Esophagus muscularis mucosa (tissue), 4 donors: ENCODE measurements at regions not wholly inside any gene's neighbourhood (a gene's known extent, or its start where the extent isn't known, plus 50 kb on each side); places are given as distances from the start of the nearest gene placed in this dataset.

Experiments
- DNase-seq: peaks from one replicate; pipeline ENCODE4 v3.0.0-alpha.2; 2017; ENCODE audit errors: extremely low spot score
- H3K27ac ChIP-seq, 4 donors: fragments of 200-600 bp; sonication (generic); replicated peaks in 1 of 4; 1 replicate in 3 of 4; 2 replicates in 1 of 4; pipeline ENCODE4 v1.5.1; 2016 to 2019; ENCODE audit warnings: mild to moderate bottlenecking in 1 of 4
- H3K27me3 ChIP-seq, 4 donors: fragments of 200-600 bp; sonication (generic); one replicate each; pipeline versions ENCODE4 v1.5.1 to v1.6.0; 2016 to 2019
- H3K36me3 ChIP-seq, 4 donors: fragments of 200-600 bp; sonication (generic); one replicate each; pipeline ENCODE4 v1.5.1; 2016 to 2019
- H3K4me1 ChIP-seq, 4 donors: fragments of 200-600 bp; sonication (generic); one replicate each; pipeline ENCODE4 v1.5.1; 2016 to 2019
- H3K4me3 ChIP-seq, 4 donors: fragments of 200-600 bp; sonication (generic); 1 replicate in 2 of 4; 2 replicates in 2 of 4; pipeline ENCODE4 v1.5.1; 2016 to 2019; ENCODE audit warnings: mild to moderate bottlenecking in 4 of 4, moderate library complexity in 1 of 4
- H3K9me3 ChIP-seq, 4 donors: fragments of 200-600 bp; sonication (generic); 1 replicate in 3 of 4; 2 replicates in 1 of 4; pipeline ENCODE4 v1.5.1; 2016 to 2019
- EP300 ChIP-seq: sonication (generic); formaldehyde crosslinking; IDR thresholded peaks from one replicate; pipeline ENCODE4 v1.6.1; 2017; ENCODE audit warnings: antibody characterized with exemption
- POLR2A ChIP-seq: fragments of 450-650 bp; IDR thresholded peaks from one replicate; pipeline ENCODE4 v1.6.1; 2017; ENCODE audit warnings: antibody characterized with exemption, moderate library complexity, mild to moderate bottlenecking, low read depth
- POLR2AphosphoS5 ChIP-seq, 2 donors: sonication (generic); formaldehyde crosslinking; IDR thresholded peaks; one replicate each; pipeline ENCODE4 v1.6.1; 2017; ENCODE audit warnings: antibody characterized with exemption in 2 of 2
- WGBS: methylation state at CpG from one replicate; pipeline ENCODE4 v1.1.5; 2018; 5-methylcytosine and 5-hydroxymethylcytosine counted together
- intact Hi-C: fragments of 100-400 bp; cut with DNase I; formaldehyde crosslinking; loops from one replicate; pipeline ENCODE4 v1.15.1; 2023
- TF ChIP-seq, protein P1 (sequence below), 3 experiments: fragments of 200-600 bp in 2 of 3; fragments of 450-650 bp in 1 of 3; sonication (generic) in 2 of 3; IDR thresholded peaks; one replicate each; pipeline ENCODE4 v1.5.1; 2017 to 2019; ENCODE audit warnings: antibody characterized with exemption in 3 of 3, mild to moderate bottlenecking in 2 of 3, moderate library complexity in 1 of 3

DNA sequence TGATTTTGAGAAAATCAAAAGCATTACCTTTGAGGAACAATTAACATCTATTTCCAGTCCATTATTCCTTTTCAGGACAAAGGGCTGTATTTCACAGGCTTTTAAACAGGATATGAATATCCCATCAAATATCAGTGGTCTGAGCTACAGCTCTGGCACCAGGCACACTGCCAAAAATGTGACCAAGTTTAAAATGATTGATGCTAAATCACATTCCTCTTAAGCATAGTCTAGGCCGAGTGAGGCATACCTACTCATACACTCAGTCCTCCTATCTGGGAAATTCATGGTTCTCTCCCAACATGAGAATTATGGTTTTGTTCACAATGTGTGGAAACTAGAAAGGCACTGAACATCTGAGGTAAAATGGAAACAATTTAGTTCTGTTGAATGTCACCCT, 683.5 kb downstream of the TUSC7 start:
- Histone ChIP-seq H3K4me1 (no peaks in the 10 kb centered on the region), H3K4me3 (no peak overlapping the region), H3K36me3 (no peaks in the 10 kb centered on the region), H3K27me3 (no peaks in the 10 kb centered on the region), H3K9me3 (no peaks in the 10 kb centered on the region), H3K27ac (no peak overlapping the region)
- intact Hi-C loops = no loop called here
- DNase-seq = no peak
- 62% methylated on average over 1 of the region's 1 CpG for WGBS
- TF ChIP-seq, protein P1, sequence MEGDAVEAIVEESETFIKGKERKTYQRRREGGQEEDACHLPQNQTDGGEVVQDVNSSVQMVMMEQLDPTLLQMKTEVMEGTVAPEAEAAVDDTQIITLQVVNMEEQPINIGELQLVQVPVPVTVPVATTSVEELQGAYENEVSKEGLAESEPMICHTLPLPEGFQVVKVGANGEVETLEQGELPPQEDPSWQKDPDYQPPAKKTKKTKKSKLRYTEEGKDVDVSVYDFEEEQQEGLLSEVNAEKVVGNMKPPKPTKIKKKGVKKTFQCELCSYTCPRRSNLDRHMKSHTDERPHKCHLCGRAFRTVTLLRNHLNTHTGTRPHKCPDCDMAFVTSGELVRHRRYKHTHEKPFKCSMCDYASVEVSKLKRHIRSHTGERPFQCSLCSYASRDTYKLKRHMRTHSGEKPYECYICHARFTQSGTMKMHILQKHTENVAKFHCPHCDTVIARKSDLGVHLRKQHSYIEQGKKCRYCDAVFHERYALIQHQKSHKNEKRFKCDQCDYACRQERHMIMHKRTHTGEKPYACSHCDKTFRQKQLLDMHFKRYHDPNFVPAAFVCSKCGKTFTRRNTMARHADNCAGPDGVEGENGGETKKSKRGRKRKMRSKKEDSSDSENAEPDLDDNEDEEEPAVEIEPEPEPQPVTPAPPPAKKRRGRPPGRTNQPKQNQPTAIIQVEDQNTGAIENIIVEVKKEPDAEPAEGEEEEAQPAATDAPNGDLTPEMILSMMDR (IDR thresholded peaks at IDR 0.05) = no peak
- no peak for TF ChIP-seq EP300
- no peak for TF ChIP-seq POLR2AphosphoS5 (IDR thresholded peaks at IDR 0.05)
- no peak for TF ChIP-seq POLR2A

DNA sequence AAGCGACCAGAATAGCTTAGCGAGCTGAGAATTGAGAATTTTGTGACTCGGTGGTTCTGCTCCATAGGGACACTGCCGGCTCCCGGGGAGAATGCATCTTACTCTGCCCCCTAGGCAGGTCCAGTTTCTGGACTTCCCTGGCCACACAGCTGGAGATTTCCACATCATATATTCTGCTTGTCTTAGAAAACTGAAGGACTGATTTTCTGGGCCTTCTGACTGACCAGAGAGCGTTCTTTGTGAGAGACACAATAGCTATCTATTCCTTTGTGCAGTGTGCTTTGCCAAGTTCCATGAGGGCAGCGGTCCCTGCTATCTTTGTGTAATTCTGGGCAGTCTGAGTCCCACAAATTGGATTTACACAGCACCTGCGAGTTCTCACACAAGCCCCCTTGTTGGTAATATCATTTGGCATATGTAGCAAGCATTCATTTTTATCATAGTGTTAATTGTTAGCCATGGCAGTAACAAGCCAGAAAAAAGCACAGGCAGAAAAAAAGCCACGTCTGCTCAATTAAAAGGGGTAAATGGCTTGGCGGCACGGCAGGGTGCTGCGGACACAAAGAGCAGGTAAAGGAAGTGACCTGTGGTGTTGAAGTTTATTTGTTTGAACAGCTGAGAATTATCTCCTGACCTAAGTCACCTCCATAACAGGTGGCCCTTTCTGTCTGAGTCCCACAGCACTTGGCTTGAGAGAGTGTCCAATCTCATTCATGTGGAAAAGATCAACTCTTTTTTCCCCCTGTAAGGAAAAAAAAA, 688.7 kb downstream of the TUSC7 start:
- TF ChIP-seq, protein P1 (IDR thresholded peaks at IDR 0.05) = no peak
- no peaks in the 10 kb centered on the region for H3K9me3 ChIP-seq
- intact Hi-C loops = no loop called here
- 82% methylated on average over 12 of the region's 12 CpGs for WGBS
- no peak overlapping the region for H3K4me3 ChIP-seq
- no peaks in the 10 kb centered on the region for H3K4me1 ChIP-seq
- H3K36me3 ChIP-seq = no peaks in the 10 kb centered on the region
- H3K27ac ChIP-seq = no peak overlapping the region
- H3K27me3 ChIP-seq = no peaks in the 10 kb centered on the region
- DNase-seq = no peak

DNA sequence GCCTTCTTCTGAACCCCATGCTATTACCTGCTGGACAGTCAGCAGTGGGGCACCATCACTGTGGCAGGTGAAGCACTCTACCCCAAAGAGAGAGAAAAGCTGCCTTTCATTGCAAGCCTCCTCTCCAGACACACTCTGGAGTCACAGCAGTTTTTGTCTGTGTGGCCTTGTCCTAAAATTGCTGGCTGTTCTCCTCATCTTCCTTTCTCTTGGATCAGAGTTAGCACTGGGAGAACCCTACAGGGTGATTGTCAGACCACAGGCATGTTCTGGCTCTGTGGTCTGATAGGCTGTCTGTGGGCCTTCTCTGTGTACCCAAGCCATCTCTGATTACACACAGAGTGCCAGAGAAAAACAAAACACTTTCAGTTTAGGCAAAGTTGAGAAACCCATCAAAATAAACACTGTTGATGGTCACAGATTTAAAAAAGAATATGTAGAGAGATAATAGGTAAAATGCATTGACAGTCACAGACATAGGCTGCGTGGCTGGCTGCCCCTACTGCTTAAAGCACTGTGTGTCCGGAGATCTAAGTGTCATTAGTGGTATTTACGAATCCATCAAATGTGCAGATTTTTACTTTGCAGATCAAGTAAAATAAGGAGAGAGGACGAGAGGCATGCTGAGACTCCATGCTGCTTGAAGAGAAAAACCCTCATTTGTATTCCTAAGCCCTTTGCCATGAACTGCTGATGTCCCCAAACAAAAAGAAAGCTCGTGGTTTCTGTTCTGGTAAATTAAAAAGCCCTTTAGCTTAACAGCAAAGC, 689.9 kb downstream of the TUSC7 start:
- H3K4me1 ChIP-seq = no peaks in the 10 kb centered on the region
- intact Hi-C loops = no loop called here
- H3K9me3 ChIP-seq = no peaks in the 10 kb centered on the region
- no peak for DNase-seq
- H3K27ac ChIP-seq = no peak overlapping the region
- no peaks in the 10 kb centered on the region for H3K27me3 ChIP-seq
- H3K36me3 ChIP-seq = no peaks in the 10 kb centered on the region
- no peak for TF ChIP-seq EP300
- TF ChIP-seq POLR2A = no peak
- no peak for TF ChIP-seq POLR2AphosphoS5 (IDR thresholded peaks at IDR 0.05)
- TF ChIP-seq, protein P1 (IDR thresholded peaks at IDR 0.05) = no peak
- 78% methylated on average over 5 of the region's 5 CpGs for WGBS
- no peak overlapping the region for H3K4me3 ChIP-seq

DNA sequence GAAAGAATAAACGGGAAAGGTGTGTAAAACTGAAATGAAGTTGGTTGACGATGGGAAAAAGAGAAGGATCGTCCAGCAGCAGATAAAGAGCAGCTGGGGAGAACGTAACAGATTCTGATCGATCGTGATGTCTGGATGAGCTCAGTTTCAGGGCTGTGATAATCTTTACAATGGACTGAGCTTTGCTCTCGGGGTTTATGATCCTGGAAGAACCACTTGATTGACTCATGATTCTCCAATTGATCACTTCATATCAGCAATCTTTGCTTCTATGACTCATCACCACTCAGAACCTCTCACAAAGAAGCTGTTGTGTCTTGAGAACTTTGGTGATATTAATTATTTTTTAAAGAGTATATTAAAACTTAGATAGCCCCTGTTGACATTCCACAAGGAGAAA, 690.7 kb downstream of the TUSC7 start:
- WGBS = 82% methylated on average over 7 of the region's 7 CpGs
- no peak overlapping the region for H3K4me3 ChIP-seq
- no peak for TF ChIP-seq POLR2AphosphoS5 (IDR thresholded peaks at IDR 0.05)
- TF ChIP-seq, protein P1 (IDR thresholded peaks at IDR 0.05) = no peak
- TF ChIP-seq POLR2A = no peak
- TF ChIP-seq EP300 = no peak
- no peaks in the 10 kb centered on the region for H3K9me3 ChIP-seq
- DNase-seq = no peak
- no peak overlapping the region for H3K27ac ChIP-seq
- H3K27me3 ChIP-seq = no peaks in the 10 kb centered on the region
- H3K4me1 ChIP-seq = no peaks in the 10 kb centered on the region
- intact Hi-C loops = no loop called here
- H3K36me3 ChIP-seq = no peaks in the 10 kb centered on the region
